GM12892 (cell line): ENCODE measurements at regions not wholly inside any gene's neighbourhood (a gene's known extent, or its start where the extent isn't known, plus 50 kb on each side); places are given as distances from the start of the nearest gene placed in this dataset.

ENCODE experiments used
- POLR2A ChIP-seq: IDR thresholded peaks from 2 replicates; pipeline ENCODE4 v1.6.1; 2011; ENCODE audit warnings: low read depth, low read length, control low read depth
- POLR2AphosphoS5 ChIP-seq: IDR thresholded peaks from 2 replicates; pipeline ENCODE4 v1.6.1; 2011; ENCODE audit warnings: low read depth, low read length, control low read depth

DNA sequence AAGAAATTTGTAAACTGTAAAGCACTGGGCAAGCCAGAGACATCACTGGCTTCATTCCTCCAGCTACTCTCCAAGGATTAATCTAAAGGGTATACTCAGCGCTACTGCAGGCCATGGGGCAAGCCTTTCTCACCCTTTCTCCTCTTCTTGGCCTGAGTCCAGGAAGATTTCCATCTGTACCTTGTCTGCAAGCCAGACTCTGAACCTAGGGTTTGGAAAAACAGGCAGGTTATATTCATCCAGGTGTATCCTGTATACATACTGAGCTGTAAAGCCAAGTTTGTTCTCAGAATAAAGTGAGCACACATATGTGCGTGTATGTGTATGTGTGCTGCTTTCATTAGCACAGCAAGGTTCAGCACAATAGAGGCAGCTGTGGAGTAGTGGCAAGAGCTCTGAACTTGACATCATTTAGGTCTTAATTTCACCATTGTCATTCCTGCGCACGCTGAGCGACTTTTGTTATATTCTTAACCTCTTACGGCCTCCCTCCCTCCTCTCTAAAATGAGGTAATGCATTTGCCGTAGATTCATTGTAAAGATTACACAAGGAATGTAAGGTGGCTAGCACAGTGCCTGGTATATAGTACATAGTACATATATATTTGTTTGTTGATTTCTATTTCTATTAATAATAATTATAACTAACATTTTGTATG is 128.1 kb upstream of the JUN start:
- TF ChIP-seq POLR2A (no peak), POLR2AphosphoS5 (no peak)
